Adrenal gland (tissue), 5 donors: ENCODE measurements at regions not wholly inside any gene's neighbourhood (a gene's known extent, or its start where the extent isn't known, plus 50 kb on each side); places are given as distances from the start of the nearest gene placed in this dataset.

Source experiments
- POLR2A ChIP-seq, 2 donors: fragments of 450-650 bp; IDR thresholded peaks; one replicate each; pipeline ENCODE4 v1.6.1; 2017; ENCODE audit warnings: antibody characterized with exemption in 2 of 2, mild to moderate bottlenecking in 2 of 2, moderate library complexity in 1 of 2
- TF ChIP-seq, protein P1 (sequence below), 6 experiments: fragments of 450-650 bp in 4 of 6; fragments of 200-600 bp in 2 of 6; sonication (generic) in 1 of 6; IDR thresholded peaks; 1 replicate in 5 of 6; 2 replicates in 1 of 6; pipeline versions ENCODE4 v1.5.1 to v1.8.0; 2016 to 2021; ENCODE audit warnings: antibody characterized with exemption in 6 of 6, mild to moderate bottlenecking in 2 of 6, moderate library complexity in 1 of 6
- donor health status: DM: no; HTN: no; CAD: no.

DNA sequence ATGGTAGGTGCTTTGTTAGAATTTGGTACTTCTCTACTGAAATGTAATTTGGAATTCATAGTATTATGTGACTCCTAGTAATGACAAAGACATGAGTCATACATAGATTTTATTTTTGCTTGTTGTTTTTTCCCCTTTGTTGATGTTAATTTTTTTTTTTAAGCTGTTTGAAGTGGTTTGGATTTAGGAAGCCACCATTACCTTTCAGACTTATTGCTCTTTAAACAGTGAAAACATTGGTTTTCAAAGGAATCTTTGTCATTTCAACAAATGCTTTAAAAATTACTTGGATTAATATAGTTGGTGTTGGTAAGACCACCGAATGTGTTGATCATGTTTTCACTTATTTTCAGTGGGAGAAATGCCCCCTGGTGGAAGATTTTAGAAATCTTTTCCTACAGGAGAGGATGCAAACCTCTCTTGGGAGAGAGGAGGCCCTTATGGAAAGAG, 170.1 kb upstream of the PITX1 start:
- no peak for TF ChIP-seq POLR2A (IDR thresholded peaks at IDR 0.05)
- TF ChIP-seq, protein P1, sequence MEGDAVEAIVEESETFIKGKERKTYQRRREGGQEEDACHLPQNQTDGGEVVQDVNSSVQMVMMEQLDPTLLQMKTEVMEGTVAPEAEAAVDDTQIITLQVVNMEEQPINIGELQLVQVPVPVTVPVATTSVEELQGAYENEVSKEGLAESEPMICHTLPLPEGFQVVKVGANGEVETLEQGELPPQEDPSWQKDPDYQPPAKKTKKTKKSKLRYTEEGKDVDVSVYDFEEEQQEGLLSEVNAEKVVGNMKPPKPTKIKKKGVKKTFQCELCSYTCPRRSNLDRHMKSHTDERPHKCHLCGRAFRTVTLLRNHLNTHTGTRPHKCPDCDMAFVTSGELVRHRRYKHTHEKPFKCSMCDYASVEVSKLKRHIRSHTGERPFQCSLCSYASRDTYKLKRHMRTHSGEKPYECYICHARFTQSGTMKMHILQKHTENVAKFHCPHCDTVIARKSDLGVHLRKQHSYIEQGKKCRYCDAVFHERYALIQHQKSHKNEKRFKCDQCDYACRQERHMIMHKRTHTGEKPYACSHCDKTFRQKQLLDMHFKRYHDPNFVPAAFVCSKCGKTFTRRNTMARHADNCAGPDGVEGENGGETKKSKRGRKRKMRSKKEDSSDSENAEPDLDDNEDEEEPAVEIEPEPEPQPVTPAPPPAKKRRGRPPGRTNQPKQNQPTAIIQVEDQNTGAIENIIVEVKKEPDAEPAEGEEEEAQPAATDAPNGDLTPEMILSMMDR (IDR thresholded peaks at IDR 0.05), result peak in 4 of 6 experiments; percentile 22 to 52 (median 30)
